Endothelial cell of umbilical vein (primary cell): ENCODE measurements at regions not wholly inside any gene's neighbourhood (a gene's known extent, or its start where the extent isn't known, plus 50 kb on each side); places are given as distances from the start of the nearest gene placed in this dataset.

Experiments used
- BruUV-seq: library from RNA; stranded (reverse); fragments of 400-500 nt; replicated peaks from 2 replicates; lab custom pipeline; 2021; lab: Mats Ljungman, UMichigan
- CTCF ChIA-PET: fragments of 300-600, 350-600 bp; sonication (Branson Sonifier 250); formaldehyde crosslinking; loops from one replicate; lab custom pipeline; 2021; ENCODE audit warnings: antibody characterized with exemption, inconsistent platforms; lab: Charles Lee
- POLR2A ChIA-PET: fragments of 300-600, 350-600 bp; sonication (Branson Sonifier 250); formaldehyde crosslinking; loops from one replicate; lab custom pipeline; 2021; ENCODE audit warnings: antibody characterized with exemption, inconsistent platforms; lab: Charles Lee
- DNase-seq: peaks from one replicate; pipeline ENCODE4 v3.0.0-alpha.2; 2011; ENCODE audit warnings: low read depth, low spot score
- FAIRE-seq: peaks from 2 replicates; lab custom pipeline; 2011; peaks lifted over from hg19 to GRCh38; lab: Jason Lieb, UNC
- H2AFZ ChIP-seq: 2 replicates; pipeline ENCODE4 v1.6.0; 2012; ENCODE audit warnings: low read depth, low read length, control low read depth, inconsistent platforms
- H3K27ac ChIP-seq: 2 replicates; pipeline ENCODE4 v1.5.1; 2011; ENCODE audit warnings: low read depth, mild to moderate bottlenecking, control low read depth, low read length, moderate library complexity; ENCODE audit not compliant: insufficient read depth
- H3K27me3 ChIP-seq, 2 experiments: 2 replicates each; pipeline versions ENCODE4 v1.6.0 to v1.6.1; 2011; ENCODE audit warnings: low read length in 2 of 2, mixed read lengths in 1 of 2; ENCODE audit not compliant: control insufficient read depth in 2 of 2, insufficient read depth in 2 of 2
- H3K36me3 ChIP-seq, 2 experiments: 2 replicates in 1 of 2; 3 replicates in 1 of 2; pipeline ENCODE4 v1.5.1; 2011; ENCODE audit warnings: low read length in 2 of 2, mild to moderate bottlenecking in 1 of 2, moderate library complexity in 1 of 2; ENCODE audit not compliant: control insufficient read depth in 2 of 2, insufficient read depth in 2 of 2; ENCODE audit errors: extremely low read depth in 1 of 2
- H3K4me1 ChIP-seq: 3 replicates; pipeline ENCODE4 v1.5.1; 2011; ENCODE audit warnings: mild to moderate bottlenecking, low read length; ENCODE audit not compliant: control insufficient read depth, insufficient read depth; ENCODE audit errors: extremely low read depth
- H3K4me2 ChIP-seq: 2 replicates; pipeline ENCODE4 v1.6.1; 2011; ENCODE audit warnings: low read length, control low read depth, mixed read lengths; ENCODE audit not compliant: insufficient read depth
- H3K4me3 ChIP-seq, 3 experiments: fragments of 200-600 bp in 1 of 3; sonication (generic), shearing (Covaris generic) in 1 of 3; replicated peaks in 1 of 3; 2 replicates each; pipeline ENCODE4 v1.5.1; 2011 to 2016; ENCODE audit warnings: control low read depth in 3 of 3, low read length in 3 of 3, mild to moderate bottlenecking in 2 of 3, inconsistent platforms in 1 of 3, low read depth in 1 of 3, moderate library complexity in 1 of 3; ENCODE audit not compliant: insufficient read depth in 1 of 3
- H3K79me2 ChIP-seq: 2 replicates; pipeline ENCODE4 v1.6.0; 2012; ENCODE audit warnings: low read length, inconsistent platforms; ENCODE audit not compliant: control insufficient read depth, insufficient read depth
- H3K9ac ChIP-seq: replicated peaks from 2 replicates; pipeline ENCODE3; 2011; ENCODE audit warnings: low read length, control low read depth; ENCODE audit not compliant: insufficient read depth; ENCODE audit errors: extremely low read depth
- H3K9me1 ChIP-seq: replicated peaks from 3 replicates; pipeline ENCODE4 v1.6.0; 2011; ENCODE audit warnings: mild to moderate bottlenecking, low read length; ENCODE audit not compliant: control insufficient read depth, insufficient read depth; ENCODE audit errors: extremely low read depth
- H3K9me3 ChIP-seq: replicated peaks from 2 replicates; pipeline ENCODE4 v1.5.1; 2012; ENCODE audit warnings: low read length, inconsistent platforms; ENCODE audit not compliant: control insufficient read depth, insufficient read depth
- H4K20me1 ChIP-seq: replicated peaks from 2 replicates; pipeline ENCODE3; 2011; ENCODE audit warnings: mild to moderate bottlenecking, low read length; ENCODE audit not compliant: control insufficient read depth, insufficient read depth; ENCODE audit errors: extremely low read depth
- EZH2 ChIP-seq: IDR thresholded peaks from 2 replicates; pipeline ENCODE4 v1.6.1; 2012; ENCODE audit warnings: borderline replicate concordance, low read depth, mild to moderate bottlenecking, moderate library complexity, low read length, inconsistent platforms; ENCODE audit not compliant: severe bottlenecking
- FOS ChIP-seq: IDR thresholded peaks from 2 replicates; pipeline ENCODE4 v1.6.1; 2011; ENCODE audit warnings: mild to moderate bottlenecking, low read length, moderate library complexity, borderline replicate concordance; ENCODE audit not compliant: insufficient read depth
- GATA2 ChIP-seq: IDR thresholded peaks from 2 replicates; pipeline ENCODE4 v1.7.0; 2011; ENCODE audit warnings: low read depth, mild to moderate bottlenecking, moderate library complexity, mixed read lengths, low read length; ENCODE audit not compliant: insufficient read length, insufficient read depth
- JUN ChIP-seq: IDR thresholded peaks from 2 replicates; pipeline ENCODE4 v1.6.1; 2011; ENCODE audit warnings: borderline replicate concordance, low read depth; ENCODE audit not compliant: insufficient read length, insufficient read depth
- MYC ChIP-seq: IDR thresholded peaks from one replicate; pipeline ENCODE4 v1.6.1; 2011; ENCODE audit warnings: mild to moderate bottlenecking, low read depth, low read length
- POLR2A ChIP-seq: IDR thresholded peaks from 2 replicates; pipeline ENCODE4 v1.6.1; 2012; ENCODE audit warnings: low read depth, mild to moderate bottlenecking, control low read depth, low read length
- POLR2AphosphoS5 ChIP-seq: IDR thresholded peaks from 2 replicates; pipeline ENCODE4 v1.6.1; 2012; ENCODE audit warnings: low read depth, mild to moderate bottlenecking, control low read depth, low read length, moderate library complexity; ENCODE audit not compliant: insufficient read depth
- dilution Hi-C: fragments of 300-500 bp; cut with MboI; formaldehyde crosslinking; loops from one replicate; pipeline ENCODE4 v1.15.0; 2019; ENCODE audit warnings: low sequenced_read_pairs; ENCODE audit not compliant: extremely low pct_ligation_motif_present
- intact Hi-C: fragments of 100-400 bp; cut with micrococcal nuclease; formaldehyde crosslinking; loops from one replicate; pipeline ENCODE4 v1.10.0; 2022
- TF ChIP-seq, protein P1 (sequence below): IDR thresholded peaks from 2 replicates; pipeline ENCODE4 v1.6.1; 2011; ENCODE audit not compliant: insufficient read depth, insufficient read length
- TF ChIP-seq, protein P2 (sequence below), 2 donors: IDR thresholded peaks; 1 replicate in 1 of 2; 2 replicates in 1 of 2; pipeline ENCODE4 v1.5.1; 2011; ENCODE audit warnings: low read length in 2 of 2, mild to moderate bottlenecking in 2 of 2, moderate library complexity in 2 of 2, control low read depth in 1 of 2, inconsistent platforms in 1 of 2, low read depth in 1 of 2; ENCODE audit not compliant: insufficient read depth in 1 of 2; ENCODE audit errors: extremely low read depth in 1 of 2

- Histone ChIP-seq H3K9ac (no peak overlapping the region), H3K27me3 (no peaks in the 10 kb centered on the region), H3K4me2 (no peak overlapping the region), H3K9me3 (peaks cover 2% of the 10 kb centered on the region), H3K79me2 (no peaks in the 10 kb centered on the region), H3K4me1 (no peaks in the 10 kb centered on the region), H3K9me1 (no peaks in the 10 kb centered on the region), H3K27ac (no peak overlapping the region), H3K4me3 (no peak overlapping the region), H2AFZ (no peak overlapping the region), H3K36me3 (no peaks in the 10 kb centered on the region), H4K20me1 (no peaks in the 10 kb centered on the region)
- DNase-seq, result no peak
- dilution Hi-C loops, result no loop called here
- no TSS peak for BruUV-seq
- ChIA-PET CTCF (no interaction called here), POLR2A (no interaction called here)
- no peak for TF ChIP-seq POLR2A
- TF ChIP-seq, protein P1, sequence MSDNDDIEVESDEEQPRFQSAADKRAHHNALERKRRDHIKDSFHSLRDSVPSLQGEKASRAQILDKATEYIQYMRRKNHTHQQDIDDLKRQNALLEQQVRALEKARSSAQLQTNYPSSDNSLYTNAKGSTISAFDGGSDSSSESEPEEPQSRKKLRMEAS, result no peak
- TF ChIP-seq EZH2, result no peak
- TF ChIP-seq FOS, result no peak
- TF ChIP-seq POLR2AphosphoS5, result no peak
- TF ChIP-seq MYC, result no peak
- TF ChIP-seq, protein P2, sequence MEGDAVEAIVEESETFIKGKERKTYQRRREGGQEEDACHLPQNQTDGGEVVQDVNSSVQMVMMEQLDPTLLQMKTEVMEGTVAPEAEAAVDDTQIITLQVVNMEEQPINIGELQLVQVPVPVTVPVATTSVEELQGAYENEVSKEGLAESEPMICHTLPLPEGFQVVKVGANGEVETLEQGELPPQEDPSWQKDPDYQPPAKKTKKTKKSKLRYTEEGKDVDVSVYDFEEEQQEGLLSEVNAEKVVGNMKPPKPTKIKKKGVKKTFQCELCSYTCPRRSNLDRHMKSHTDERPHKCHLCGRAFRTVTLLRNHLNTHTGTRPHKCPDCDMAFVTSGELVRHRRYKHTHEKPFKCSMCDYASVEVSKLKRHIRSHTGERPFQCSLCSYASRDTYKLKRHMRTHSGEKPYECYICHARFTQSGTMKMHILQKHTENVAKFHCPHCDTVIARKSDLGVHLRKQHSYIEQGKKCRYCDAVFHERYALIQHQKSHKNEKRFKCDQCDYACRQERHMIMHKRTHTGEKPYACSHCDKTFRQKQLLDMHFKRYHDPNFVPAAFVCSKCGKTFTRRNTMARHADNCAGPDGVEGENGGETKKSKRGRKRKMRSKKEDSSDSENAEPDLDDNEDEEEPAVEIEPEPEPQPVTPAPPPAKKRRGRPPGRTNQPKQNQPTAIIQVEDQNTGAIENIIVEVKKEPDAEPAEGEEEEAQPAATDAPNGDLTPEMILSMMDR (IDR thresholded peaks at IDR 0.05; ENCODE audit: extremely low read depth in 1 of 2, insufficient read depth in 1 of 2, low read depth in 1 of 2, low read length in 2 of 2), result no peak
- no peak for TF ChIP-seq JUN
- no peak for TF ChIP-seq GATA2
- intact Hi-C loops, result no loop called here
- FAIRE-seq, result no peak
These were observed 825.6 kb downstream of the TBC1D22A start for GRCh38 chr22:47587861-47588577.
